ENCODE measurements at regions not wholly inside any gene's neighbourhood (a gene's known extent, or its start where the extent isn't known, plus 50 kb on each side); places are given as distances from the start of the nearest gene placed in this dataset.

DNA sequence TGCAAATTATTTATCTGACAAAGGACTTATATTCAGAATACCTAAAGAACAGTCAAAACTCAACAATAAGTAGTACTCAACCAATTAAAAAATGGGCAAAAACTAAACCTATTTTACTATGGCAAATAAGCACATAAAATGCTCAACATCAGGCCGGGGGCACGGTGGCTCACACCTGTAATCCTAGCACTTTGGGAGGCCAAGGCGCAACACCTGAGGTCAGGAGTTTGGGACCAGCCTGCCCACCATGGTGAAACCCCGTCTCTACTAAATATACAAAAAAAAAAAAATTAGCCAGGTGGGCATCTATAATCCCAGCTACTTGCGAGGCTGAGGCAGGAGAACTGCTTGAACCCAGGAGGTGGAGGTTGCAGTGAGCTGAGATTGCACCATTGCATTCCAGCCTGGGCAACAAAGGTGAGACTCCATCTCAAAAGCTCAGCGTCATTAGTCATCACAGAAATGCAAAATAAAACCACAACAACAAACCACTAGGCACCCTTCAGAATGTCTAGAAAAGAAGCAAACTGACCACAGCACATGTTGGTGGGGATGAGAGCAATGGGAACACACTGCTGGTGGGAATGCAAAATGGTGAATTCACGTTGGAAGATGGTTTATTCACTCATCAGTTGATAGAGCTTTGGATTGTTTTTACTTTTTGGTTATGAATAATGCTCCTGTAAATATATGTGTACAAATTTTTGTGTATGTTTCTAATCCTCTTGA lies 180.6 kb upstream of the SOX1 start:
- H3K9me3 ChIP-seq = peaks cover 0 to 7% (median 0%) of the 10 kb centered on the region in 3 donors
- ATAC-seq = no peak
- H3K4me1 ChIP-seq = no peaks in the 10 kb centered on the region
- no peak overlapping the region for H3K27ac ChIP-seq
- no peaks in the 10 kb centered on the region for H3K36me3 ChIP-seq
- TF ChIP-seq POLR2AphosphoS5 (IDR thresholded peaks at IDR 0.05) (no peak), EP300 (IDR thresholded peaks at IDR 0.05) (no peak), POLR2A (IDR thresholded peaks at IDR 0.05) (no peak)
- TF ChIP-seq, protein P1, sequence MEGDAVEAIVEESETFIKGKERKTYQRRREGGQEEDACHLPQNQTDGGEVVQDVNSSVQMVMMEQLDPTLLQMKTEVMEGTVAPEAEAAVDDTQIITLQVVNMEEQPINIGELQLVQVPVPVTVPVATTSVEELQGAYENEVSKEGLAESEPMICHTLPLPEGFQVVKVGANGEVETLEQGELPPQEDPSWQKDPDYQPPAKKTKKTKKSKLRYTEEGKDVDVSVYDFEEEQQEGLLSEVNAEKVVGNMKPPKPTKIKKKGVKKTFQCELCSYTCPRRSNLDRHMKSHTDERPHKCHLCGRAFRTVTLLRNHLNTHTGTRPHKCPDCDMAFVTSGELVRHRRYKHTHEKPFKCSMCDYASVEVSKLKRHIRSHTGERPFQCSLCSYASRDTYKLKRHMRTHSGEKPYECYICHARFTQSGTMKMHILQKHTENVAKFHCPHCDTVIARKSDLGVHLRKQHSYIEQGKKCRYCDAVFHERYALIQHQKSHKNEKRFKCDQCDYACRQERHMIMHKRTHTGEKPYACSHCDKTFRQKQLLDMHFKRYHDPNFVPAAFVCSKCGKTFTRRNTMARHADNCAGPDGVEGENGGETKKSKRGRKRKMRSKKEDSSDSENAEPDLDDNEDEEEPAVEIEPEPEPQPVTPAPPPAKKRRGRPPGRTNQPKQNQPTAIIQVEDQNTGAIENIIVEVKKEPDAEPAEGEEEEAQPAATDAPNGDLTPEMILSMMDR (IDR thresholded peaks at IDR 0.05) = no peak
- H3K4me3 ChIP-seq = no peak overlapping the region
- 59 to 78% methylated on average over 7 of the region's 7 CpGs for WGBS, 2 donors (ENCODE audit: low coverage in 1 of 2)
- H3K27me3 ChIP-seq = peaks cover 35% of the 10 kb centered on the region

DNA sequence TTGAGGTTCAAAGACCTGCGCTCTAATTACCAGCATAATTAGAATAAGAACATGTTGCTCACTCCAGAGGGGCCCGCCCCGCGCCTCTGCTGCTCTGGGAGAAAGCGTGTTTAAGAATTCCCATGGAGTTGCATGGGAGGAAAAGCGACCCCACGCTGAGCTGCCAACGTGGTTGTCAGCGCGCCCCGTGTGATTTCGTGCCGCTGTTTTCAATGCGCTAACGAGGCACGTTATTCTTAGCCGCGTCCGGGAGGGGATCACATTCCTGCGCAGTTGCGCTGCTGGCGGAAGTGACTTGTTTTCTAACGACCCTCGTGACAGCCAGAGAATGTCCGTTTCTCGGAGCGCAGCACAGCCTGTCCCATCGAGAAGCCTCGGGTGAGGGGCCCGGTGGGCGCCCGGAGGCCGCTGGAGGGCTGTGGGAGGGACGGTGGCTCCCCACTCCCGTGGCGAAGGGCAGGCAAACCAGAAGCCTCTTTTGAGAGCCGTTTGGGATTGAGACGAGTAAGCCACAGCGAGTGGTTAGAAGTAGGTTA lies 173.8 kb upstream of the SOX1 start:
- H3K4me3 ChIP-seq = peak overlapping the region in 1 of 2 donors; percentile 38

DNA sequence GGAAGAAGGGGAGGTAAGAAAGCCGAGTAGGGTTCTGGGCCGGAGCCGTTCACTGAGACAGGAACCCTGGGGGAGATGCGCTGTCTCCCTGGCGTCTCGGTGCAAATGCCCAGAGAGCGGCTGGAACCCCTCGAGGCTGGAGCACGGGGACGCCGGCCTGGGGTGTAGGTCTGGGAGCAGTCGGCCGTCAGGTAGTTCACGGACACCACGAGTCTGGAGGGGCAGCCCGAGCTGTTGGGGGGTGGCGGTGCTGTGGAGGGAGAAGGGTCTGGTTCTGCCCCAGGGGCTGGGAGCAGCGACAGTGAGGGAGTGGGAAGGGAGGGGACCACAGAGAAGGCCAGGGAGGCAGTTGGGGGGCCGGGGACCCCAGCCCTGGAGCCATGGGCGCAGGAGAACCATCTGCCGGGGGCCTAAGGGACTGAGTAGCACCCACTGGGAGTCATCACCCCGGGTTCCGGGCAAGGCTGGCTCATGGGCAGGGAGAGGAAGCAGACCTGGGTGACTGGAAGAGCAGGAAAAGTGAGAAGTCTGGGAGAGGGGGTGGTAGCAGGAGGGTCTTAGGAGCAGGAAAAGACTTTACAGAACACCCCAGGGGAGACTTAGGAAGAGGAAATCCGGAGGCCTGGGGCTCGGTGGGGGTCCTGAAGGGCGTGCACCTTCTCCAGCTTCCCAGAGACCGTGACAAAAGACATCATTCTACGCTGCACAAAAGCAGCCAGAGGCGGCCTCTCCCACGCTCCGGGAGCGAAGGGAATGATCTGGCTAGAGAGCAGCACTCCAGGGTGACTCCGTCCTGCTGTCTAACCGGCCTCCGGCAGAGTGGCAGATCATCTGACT lies 173.1 kb upstream of the SOX1 start:
- H3K27me3 ChIP-seq = peaks cover 75% of the 10 kb centered on the region
- peak overlapping the region in 1 of 2 donors; percentile 38 for H3K4me3 ChIP-seq
- no peak for ATAC-seq

More for the DNA sequence above, 173.8 kb upstream of the SOX1 start:
- TF ChIP-seq POLR2A (IDR thresholded peaks at IDR 0.05) (no peak), EP300 (IDR thresholded peaks at IDR 0.05) (no peak), POLR2AphosphoS5 (IDR thresholded peaks at IDR 0.05) (no peak)
- TF ChIP-seq, protein P1 (IDR thresholded peaks at IDR 0.05) = no peak
- Histone ChIP-seq H3K9me3 (peaks cover 0 to 9% (median 0%) of the 10 kb centered on the region in 3 donors), H3K36me3 (no peaks in the 10 kb centered on the region), H3K27ac (peak overlapping the region in 1 of 4 donors; percentile 12), H3K4me1 (peaks cover 0 to 9% (median 0%) of the 10 kb centered on the region in 3 donors), H3K27me3 (peaks cover 75% of the 10 kb centered on the region)
- ATAC-seq = no peak
- WGBS, 2 donors (ENCODE audit: low coverage in 1 of 2) = 1 to 20% methylated on average over 11 to 17 of the region's 39 CpGs

DNA sequence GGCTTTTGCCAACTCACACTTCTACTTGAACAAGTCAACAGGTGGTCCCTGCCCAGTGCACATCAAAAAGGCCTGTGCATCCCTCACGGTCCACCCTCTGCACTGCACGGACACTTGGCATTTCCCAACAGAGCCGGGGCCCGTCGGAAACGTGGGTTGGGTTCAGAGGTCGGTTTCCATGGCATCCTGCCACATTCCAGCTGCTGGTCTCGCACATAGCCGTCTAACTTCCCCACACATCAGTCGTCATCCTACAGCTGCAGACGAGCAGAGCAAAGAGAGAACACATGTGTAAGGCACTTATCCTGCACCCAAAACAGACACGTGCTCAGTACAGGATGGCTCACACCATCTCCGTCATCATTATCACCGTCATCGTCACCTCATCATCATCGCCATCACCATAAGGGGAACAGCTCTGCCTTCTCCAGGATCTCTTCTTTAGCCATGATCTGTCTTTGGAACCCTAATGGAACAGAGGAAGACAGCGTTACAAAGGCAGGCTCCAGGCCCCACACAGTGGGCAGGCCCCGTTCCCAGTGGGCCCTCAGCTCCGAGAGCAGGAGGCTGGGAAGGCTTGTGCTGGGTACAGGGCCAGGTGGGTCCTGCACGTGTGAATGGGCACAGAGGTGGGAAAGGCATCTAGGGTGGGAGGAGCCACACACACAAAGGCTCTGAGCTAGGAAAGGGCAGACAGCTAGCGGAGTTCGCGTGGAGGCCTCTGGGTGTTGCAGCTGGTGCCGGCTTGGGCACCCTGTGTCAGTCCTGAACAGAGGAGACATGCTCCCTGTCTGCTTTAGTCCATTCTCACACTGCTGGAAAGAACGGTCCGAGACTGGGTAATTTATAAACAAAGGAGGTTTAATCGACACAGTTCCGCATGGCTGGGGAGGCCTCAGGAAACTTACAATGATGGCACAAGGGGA lies 170.8 kb upstream of the SOX1 start:
- no peaks in the 10 kb centered on the region for H3K36me3 ChIP-seq
- H3K4me1 ChIP-seq = peaks cover 0 to 9% (median 0%) of the 10 kb centered on the region in 3 donors
- WGBS, 2 donors (ENCODE audit: low coverage in 1 of 2) = 35 to 61% methylated on average over 14 of the region's 28 CpGs
- TF ChIP-seq, protein P1 (IDR thresholded peaks at IDR 0.05) = no peak
- TF ChIP-seq POLR2A (IDR thresholded peaks at IDR 0.05) (no peak), EP300 (IDR thresholded peaks at IDR 0.05) (no peak), POLR2AphosphoS5 (IDR thresholded peaks at IDR 0.05) (no peak)
- no peak overlapping the region for H3K4me3 ChIP-seq
- no peak overlapping the region for H3K27ac ChIP-seq
- H3K27me3 ChIP-seq = peaks cover 66% of the 10 kb centered on the region
- ATAC-seq = no peak
- H3K9me3 ChIP-seq = peaks cover 0 to 4% (median 0%) of the 10 kb centered on the region in 3 donors

More for the DNA sequence above, 173.1 kb upstream of the SOX1 start:
- WGBS, 2 donors (ENCODE audit: low coverage in 1 of 2) = 30 to 32% methylated on average over 6 to 20 of the region's 35 CpGs
- peaks cover 0 to 9% (median 0%) of the 10 kb centered on the region in 3 donors for H3K9me3 ChIP-seq
- H3K27ac ChIP-seq = peak overlapping the region in 1 of 4 donors; percentile 12
- no peaks in the 10 kb centered on the region for H3K36me3 ChIP-seq
- H3K4me1 ChIP-seq = peaks cover 0 to 9% (median 0%) of the 10 kb centered on the region in 3 donors
- no peak for TF ChIP-seq POLR2AphosphoS5 (IDR thresholded peaks at IDR 0.05)
- TF ChIP-seq, protein P1 (IDR thresholded peaks at IDR 0.05) = no peak
- no peak for TF ChIP-seq POLR2A (IDR thresholded peaks at IDR 0.05)
- no peak for TF ChIP-seq EP300 (IDR thresholded peaks at IDR 0.05)

All from gastroesophageal sphincter (tissue), 4 donors.